NCI-H1436 treated with DMSO at 0.1 percent for 48 hours (cell line): ENCODE measurements at regions not wholly inside any gene's neighbourhood (a gene's known extent, or its start where the extent isn't known, plus 50 kb on each side); places are given as distances from the start of the nearest gene placed in this dataset.
"Not testable (repeated sequence)": the region's sequence is repeated elsewhere in the genome, so short reads cannot be mapped to it uniquely, and the experiment has no call there.

ENCODE experiments used
- DNase-seq: peaks from one replicate; lab custom pipeline; 2025; lab: John Stamatoyannopoulos, UW

DNA sequence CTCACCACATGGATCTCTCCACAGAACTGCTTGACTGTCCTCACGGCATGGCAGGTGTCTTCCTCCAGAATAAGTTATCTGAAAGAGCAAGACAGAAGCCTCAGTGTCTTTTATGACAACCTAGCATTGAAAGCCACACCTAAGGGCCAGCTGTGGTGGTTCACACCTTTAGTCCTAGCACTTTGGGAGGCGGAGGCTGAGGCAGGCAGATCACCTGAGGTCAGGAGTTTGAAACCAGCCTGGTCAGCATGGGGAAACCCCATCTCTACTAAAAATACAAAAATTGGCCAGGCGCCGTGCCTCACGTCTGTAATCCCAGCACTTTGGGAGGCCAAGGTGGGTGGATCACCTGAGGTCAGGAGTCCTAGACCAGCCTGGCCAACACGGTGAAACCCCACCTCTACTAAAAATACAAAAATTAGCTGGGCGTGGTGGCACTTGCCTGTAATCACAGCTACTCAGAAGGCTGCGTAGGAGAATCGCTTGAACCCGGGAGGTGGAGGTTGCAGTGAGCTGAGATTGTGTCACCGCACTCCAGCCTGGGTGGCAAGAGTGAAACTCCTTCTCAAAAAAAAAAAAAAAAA is 180.6 kb upstream of the HAAO start:
- DNase-seq, result not testable (repeated sequence)

DNA sequence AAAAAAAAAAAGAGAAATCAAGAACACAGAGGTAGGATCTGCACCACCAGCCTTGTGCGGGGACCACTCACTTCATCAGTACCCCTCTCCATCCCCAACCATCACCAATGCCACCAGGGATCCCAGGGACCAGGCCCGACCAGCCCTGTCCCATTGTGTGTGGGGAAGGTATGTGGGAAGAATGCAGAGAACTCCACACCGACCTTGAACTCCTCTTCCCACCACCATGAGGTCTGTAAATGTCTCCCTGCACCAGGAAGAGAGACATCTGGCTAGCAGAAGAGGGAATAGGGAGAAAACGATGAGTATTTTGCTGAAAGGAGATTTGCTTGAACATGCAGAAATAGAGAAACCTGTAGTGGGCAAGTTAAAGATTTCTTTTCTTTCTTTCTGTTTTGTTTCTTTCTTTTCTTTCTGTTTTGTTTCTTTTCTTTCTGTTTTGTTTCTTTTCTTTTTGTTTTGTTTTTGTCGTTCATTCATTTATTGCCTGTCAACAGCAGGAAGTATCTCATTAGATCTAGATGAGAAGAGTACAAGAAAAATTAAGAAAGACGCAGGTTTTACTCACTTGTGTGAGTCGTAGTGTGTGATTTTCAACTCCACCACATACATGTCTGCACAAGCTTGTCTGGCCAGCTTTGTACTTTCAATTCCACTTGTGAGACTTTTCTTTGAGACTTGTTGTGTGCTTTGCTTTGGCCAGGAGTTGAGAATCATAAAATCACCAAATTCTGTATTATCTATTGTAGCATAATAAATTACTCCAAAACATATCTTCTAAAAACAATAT is 179.8 kb upstream of the HAAO start:
- DNase-seq, result no peak

DNA sequence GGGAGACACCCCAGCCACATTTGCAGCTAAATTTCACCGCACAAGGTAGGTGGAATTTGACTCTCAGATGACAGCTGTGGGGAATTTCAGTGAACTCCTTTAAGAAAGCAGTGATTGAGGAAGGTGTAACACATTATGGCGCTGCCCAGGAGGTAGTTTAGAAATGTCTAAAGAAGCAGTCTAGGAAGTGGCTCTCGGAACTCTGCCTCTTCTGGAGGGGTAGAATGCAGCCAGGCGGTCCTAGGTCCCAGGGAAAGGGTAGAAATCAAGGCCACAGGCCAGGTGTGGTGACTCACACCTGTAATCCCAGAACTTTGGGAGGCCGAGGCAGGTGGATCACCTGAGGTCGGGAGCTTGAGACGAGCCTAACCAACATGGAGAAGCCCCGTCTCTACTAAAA is 179.0 kb upstream of the HAAO start:
- DNase-seq, result no peak

DNA sequence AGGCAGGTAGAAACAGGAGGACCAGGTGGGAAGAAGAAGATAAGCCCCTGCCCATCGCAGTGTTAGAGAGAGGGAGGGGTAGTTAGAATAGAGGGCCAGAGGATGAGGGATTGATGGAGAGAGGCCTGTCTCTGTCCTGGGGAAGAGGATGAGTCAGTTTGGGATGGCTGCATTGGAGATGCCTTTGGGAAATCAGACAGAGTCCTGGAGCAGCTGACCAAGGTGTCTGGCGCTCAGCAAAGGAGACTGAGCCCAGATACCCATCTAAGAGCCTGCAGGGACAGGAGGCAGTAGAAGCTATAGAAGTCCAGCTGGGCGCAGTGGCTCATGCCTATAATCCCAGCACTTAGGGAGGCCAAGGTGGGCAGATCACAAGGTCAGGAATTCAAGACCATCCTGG is 177.8 kb upstream of the HAAO start:
- DNase-seq, result no peak

DNA sequence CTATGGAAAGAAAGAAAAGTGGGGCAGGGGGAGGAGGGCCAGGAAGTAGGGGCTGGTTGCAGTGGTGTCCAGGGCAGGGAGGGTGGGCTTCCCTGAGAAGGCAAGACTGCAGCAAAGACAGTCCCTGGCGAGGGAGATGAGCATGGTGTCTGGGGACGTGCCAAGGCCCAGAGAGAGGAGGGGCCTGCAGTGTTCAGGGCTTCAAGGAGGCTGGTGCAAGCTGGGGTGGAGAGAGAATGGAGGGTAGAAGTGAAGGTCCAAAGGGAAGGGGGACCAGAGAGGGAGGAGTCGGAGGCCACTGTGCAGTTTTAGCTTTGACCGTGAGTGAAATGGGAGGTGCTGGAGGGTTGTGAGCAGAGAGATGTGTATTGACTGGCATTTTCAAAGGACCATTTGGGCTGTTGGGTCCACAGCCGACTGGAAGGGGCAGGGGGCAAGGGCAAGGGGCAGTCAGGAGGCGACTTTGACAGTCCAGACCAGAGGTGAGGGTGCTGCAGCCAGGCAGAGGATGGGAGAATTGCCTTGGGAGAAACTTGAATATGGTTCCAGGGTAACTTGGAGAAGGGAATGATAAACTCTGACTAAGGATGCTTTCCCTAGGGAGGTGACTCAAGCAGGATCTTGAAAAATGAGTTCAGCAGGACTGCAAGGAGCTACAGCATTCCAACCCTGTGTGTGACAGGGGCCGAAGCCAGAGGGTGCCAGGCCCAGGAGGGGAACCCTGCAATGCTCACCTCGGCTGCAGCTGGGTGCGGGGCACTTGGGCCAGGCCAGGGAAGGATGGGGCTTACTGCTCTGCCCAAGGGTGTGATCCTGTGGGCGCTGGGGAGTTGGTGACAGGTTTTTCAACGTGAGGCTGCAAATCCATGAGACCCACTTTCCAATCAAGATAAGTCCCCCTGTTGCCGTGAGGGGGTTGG is 177.1 kb upstream of the HAAO start:
- DNase-seq, result no peak

DNA sequence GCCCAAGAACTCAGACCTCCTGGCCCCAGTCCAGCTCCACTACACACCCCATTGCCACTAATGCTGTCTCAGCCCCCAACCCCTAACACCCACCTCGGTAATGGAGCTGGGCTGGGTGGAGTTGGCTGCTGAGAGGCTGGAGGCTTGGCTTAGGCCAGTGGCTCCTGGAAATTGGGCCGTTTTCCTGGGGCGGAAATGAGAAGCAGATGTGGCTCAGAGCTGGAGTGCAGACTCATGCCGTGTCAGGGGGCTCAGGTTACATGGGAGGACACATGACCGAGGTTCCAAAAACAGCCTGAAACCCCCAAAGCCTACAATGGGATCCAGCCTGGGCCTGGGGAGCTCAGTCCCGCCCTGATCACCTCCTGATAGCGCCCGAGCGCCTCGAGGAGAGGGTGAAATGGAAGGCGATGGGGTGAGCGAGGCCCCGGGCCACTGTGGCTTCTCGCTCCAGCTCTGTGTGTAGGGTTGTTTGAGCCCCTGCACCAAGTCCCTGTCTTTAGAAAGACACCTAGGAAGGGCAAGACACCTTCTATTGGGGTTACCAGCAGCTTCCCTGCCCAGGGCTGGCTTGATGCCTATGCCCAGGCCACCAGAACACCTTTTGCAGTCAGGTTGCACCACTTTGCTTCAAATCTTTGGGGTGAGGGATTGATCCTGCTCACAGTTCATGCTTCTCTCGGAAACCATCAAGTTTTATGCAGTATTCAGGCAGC is 175.7 kb upstream of the HAAO start:
- no peak for DNase-seq

DNA sequence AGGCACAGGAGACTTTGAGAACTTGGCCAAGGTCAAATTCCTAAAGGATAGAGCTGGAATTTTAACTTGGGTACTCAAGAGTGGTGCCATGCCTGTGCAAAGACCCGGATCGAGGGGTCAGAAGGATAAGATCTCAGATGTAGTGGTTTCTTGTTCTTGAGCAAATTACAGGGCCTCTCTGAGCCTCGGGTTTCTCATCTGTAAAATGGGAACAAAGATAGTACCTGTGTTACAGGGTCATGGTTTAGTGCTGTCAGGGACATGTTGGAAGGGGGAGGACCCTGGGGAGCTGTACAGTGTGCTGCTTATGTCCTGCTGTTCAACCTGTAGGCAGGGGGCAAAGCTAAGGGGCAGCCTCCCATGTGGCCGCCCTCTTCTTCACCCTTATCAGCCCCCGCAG is 173.5 kb upstream of the HAAO start:
- no peak for DNase-seq

DNA sequence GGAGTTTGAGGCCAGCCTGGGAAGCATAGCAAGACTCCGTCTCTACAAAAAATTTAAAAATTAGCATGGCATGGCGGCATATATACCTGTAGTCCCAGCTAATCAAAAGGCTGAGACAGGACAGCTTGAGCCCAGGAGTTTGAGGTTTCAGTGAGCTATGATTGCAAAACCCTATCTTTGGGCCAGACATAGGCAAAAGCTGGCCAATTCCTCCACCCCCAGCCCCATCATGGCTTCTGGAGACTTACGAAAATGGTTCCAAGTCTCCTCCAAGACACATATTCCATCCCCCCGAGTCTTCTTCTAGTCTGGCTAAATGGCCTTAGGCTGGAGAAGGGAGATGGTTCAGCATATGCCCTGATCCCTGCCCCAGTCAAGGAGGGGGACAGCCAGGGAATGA is 172.8 kb upstream of the HAAO start:
- no peak for DNase-seq

DNA sequence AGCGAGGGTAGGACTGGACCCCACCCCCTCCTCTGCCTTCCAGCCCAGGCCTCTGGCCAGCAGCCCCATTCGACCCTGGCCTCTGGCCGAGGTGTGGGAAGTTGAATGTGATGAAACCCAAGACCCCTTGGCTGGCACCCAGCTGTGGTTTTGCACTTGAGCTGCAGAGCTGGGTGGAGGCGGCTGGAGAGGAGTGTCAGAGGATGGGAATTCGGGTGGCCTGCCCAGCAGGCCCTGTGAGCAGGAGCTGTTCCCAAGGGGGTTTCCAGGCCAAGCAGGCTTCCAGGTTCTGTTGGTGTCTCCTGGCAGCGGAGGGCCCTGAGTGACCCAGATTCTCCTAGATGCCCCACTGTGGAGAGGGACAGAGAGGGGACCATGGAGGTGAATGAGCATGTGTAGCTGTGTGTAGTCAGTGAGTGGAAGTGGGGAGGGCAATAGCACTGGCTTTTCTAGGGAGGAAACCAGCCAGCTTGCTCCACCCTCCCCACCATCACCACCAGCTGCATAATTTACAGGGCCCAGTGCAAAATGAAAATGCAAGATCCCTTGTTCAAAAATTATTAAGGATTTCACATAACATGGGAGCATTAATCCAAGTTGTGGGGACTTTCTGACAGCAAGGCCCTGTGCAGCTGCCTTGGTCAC is 172.2 kb upstream of the HAAO start:
- DNase-seq, result no peak

DNA sequence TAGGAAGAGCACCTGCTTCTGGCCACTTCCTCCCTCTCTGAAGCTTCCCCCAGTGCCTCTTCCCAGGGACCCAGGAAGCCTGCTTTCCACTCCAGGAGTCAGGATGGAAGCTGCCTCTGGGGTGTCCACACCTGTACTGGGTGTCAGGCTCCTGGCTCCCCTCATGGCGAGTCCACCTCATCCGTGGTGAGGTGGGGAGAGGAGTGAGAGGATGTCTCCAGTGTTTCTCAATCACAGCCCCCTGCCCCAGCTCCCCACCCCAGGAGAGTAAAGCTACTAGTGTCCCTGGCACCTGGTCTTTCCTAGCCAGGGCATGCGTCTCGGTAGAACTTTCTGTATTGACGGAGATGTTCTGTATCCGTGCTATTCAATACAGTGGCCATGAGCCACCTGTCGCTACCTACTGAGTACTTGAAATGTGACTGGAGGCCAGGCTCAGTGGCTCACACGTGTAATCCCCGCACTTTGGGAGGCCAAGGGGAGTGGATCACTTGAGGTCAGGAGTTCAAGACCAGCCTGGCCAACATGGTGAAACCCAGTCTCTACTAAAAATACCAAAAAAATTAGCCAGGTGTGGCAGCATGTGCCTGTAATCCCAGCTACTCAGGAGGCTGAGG is 171.2 kb upstream of the HAAO start:
- no peak for DNase-seq

DNA sequence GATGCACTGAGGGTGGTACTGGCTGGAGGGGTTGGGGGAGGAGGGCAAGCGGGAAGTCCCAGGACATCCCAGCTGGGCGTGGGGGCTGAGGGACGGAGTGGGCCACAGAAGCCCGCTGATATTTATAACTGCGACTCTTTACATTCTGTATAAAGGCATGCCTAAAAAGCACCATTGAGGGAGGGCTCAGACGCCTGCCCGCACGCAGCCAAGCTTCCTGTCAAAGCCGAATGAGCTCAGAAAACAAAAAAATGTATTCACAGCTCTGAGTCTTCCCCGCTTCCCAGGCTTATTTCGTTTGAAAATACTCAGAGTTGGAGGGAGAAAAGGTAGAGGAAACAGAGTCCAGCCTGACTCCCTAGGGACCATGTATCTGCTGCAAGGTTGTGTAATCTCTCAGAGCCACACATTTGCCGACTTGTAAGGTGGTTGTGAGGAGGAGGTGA is 170.1 kb upstream of the HAAO start:
- DNase-seq, result no peak

DNA sequence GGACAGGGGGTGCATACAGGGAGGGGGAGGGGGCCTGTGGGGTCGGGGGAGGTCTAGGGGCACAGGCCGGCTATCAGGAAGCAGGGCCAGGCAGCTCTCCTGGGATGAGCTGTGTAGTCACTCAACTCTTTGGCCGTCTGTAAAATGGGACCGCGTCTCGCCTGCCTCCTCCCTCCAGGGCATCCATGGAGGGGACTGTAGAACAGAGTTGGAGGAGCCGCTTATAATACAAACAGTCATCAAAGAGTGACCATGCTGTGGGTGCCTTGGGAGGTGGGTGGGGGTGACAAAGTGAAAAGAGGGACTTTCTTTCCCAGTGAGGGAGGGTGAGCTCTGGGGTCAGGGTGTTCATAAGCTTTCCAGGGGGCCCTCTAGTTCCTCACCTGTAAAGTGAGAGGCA is 169.6 kb upstream of the HAAO start:
- DNase-seq, result no peak

DNA sequence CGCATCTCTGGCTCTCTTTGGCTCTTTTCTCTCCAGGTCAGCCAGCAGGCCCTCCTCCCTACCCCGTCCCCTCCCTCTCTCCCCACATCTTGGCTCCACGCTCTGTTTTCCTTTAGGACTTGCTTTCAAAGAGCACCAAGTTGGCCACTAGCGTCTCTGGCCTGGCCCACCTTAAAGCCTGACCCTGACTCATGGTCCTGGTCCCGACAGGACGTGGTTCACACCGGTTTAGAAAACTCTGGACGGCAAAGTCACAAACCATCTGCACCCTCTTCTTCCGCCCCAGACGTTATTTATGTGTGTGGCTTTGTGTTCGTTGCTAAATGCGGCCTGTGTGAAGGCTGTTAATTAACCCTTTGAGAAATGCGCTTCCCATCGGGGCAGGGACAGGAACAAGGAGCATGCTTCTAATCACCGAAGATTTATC is 169.0 kb upstream of the HAAO start:
- no peak for DNase-seq

DNA sequence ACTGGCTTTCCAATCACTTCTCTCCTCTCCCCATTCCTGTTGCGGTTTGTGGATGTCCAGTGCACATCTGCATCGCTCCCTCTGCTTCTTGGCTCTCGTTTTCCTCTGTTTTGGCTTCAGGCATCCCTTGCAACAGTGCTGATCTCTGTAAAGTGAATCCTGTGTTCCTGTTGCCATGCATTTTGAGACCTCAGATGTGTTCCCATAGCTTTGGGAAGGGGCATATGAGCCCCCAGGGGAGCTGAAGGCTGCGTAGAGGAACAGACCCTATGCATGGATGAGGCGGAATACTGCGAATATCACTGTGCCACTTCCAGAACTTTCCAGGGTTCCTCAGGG is 168.4 kb upstream of the HAAO start:
- no peak for DNase-seq

DNA sequence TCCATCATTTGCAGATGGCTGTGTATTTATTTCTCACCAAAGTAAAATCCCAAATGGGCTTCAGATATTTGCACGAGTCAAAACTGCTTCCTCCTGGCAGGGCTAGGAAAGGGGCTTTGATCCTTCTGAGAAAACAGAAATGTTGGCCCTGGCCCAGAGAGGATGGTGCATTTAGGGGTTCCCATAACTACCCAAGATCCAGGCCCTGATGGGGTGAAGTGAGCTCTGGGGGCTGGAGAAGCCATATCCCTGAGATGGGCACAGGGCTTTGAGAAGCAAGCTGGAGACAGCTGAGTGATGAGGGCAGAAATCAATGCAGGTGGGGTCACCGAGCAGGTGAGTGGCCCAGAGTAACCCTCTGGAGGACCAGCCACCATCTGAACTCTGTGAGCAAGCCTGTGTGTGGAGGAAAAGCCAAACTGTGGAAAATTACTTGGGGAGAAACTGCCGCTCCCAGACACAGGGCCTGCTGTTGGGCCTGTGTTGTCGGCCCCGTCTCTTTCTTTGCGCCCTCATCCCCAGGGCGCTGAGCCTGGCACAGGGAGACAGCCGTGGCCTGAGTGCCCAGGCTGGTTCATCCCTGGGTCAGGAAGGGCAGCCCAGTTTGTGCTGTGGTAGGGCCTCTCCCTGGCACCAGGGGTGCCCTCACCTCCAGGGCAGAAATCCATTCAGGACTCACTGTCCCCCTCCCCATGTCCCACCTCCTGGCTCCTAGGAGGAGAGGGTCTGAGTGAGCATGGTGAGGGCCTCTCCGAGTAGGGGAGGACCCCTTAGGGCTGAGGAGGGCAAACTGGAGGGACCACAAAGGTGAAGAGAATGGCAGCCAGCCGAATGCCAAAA is 167.8 kb upstream of the HAAO start:
- no peak for DNase-seq

DNA sequence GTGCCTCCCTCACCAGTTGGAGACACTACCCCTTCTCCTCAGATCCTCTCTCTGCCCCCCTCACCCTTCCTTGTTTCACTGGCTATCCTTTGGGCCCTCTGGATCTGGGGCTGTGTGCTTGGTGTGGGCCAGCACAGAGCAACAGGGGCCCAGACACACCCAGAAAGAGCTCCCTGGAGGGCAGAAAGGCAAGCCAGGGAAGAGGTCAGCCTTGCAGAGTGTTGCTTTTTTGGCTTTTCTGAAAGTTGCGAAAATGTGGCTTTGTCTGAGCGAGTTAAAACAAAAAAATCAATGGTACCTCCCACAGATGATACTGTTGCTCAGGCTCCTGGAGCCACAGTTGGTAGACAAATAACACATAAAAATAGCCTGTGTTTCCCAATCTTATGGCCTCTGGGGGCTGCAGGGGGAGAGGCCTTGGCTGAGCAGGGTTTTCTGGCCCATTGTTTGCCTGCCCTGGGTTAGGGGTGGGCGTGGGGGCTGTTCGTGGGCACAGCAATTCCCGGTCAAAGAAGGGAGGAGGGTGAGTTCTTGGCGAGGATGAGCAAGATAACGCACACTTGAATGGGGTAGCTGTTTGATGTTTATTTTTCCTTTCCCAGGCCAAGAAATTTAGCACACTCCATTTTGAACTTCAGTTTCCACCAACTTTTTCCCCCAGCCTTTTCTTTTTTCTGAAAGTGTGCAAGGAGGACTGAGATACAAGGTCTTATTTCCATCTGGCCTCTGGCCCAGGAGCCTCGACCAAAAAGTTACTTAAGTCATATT is 167.0 kb upstream of the HAAO start:
- DNase-seq, result no peak

DNA sequence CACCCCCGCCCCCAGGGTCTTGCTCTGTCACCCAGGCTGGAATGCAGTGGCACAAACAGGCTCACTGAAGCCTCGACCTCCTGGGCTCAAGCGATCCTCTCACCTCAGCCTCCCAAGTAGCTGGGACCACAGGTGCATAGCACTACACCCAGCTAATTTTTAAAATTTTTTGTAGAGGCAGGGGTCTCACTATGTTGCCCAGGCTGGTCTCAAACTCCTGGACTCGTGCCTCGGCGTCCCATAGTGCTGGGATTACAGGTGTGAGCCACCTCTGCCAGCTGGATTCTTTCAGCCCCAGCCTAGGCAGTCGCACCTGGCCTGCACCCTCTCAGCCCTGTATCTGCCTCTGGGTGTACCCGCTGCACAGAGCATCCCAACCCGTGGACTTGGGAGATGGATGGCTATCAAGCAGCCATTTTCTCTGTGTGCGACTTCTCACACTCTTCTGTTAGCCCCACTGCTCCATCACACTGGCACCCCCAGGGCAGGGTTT is 166.4 kb upstream of the HAAO start:
- DNase-seq, result no peak

DNA sequence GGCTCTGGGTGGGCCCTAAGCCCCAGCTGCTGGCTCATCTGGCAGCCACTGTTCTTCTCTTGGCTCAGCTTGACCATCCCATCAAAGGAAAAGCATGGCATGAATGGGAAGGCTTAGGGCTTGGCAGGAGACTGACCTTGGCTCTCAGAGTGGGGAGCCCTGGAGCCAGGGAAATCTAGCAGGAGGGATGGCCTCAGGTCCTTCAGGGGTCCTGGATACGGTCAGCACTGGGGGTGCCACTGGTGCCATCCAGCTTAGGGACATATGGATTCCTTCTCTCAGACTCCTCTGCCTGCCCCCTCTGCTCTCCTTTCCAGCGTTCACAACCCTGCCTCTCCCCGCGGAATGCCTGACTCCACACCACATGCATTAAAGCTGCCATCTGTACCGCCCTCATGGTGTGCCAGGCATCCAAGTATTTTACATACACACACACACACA is 165.5 kb upstream of the HAAO start:
- DNase-seq, result no peak

DNA sequence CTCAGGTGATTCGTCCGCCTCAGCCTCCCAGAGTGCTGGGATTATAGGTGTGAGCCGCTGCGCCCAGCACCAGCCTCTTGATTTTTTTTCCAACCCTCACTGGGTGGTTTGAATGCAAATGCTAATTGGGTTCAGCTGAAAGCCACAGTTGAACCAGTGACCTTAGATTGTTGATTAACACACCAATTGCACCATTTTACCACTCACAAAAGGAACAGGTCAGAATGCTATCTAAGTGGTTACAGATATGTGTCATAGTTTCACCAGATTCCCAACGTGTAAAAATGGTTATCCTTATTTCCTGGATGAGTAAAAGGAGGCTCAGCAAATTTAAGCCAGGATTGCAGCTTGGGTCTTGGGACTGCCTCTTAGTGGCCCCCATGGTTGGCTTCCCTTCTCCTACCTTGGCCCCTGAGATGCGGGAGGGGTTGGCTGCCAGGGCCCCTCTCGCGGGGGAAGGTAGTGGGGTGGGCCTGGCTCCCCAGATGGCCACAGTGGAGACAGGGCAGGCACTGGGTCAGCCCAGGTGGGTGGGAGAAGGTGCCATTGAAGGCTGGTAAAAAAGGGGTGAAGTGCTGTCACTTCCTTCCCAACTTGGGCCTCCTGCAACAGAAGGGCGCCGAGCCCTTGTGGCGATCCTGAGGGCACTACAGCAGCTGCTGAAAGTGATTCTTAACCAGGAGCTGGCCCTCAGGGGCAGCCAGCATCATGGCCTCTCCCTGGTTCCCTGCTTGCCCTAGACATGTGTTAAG is 164.9 kb upstream of the HAAO start:
- no peak for DNase-seq
